G401 (cell line): ENCODE measurements at regions not wholly inside any gene's neighbourhood (a gene's known extent, or its start where the extent isn't known, plus 50 kb on each side); places are given as distances from the start of the nearest gene placed in this dataset.

Experiments
- DNase-seq: peaks from one replicate; pipeline ENCODE4 v3.0.0-alpha.2; 2015; ENCODE audit warnings: low spot score
- in situ Hi-C: cut with HindIII; loops from 2 replicates; pipeline ENCODE4 v1.10.0; 2016; ENCODE audit warnings: low sequenced_read_pairs, mixed read lengths

- in situ Hi-C loops, result no loop called here
- no peak for DNase-seq
Observed at GRCh38 chr17:6184508-6184907, 114.3 kb downstream of the WSCD1 start.

GRCh38 chr17:6179017-6179416 is 108.8 kb downstream of the WSCD1 start:
- in situ Hi-C loops, result no loop called here

GRCh38 chr17:6177941-6178694 is 107.9 kb downstream of the WSCD1 start:
- in situ Hi-C loops, result no loop called here
- no peak for DNase-seq

More at GRCh38 chr17:6179017-6179416, 108.8 kb downstream of the WSCD1 start:
- DNase-seq, result no peak
